Gastroesophageal sphincter (tissue), 3 donors: ENCODE measurements at regions not wholly inside any gene's neighbourhood (a gene's known extent, or its start where the extent isn't known, plus 50 kb on each side); places are given as distances from the start of the nearest gene placed in this dataset.

Experiments
- CTCF ChIP-seq, 4 experiments: fragments of 200-600 bp in 2 of 4; fragments of 450-650 bp in 2 of 4; sonication (generic) in 1 of 4; IDR thresholded peaks; one replicate each; pipeline ENCODE4 v1.5.1; 2017 to 2019; ENCODE audit warnings: antibody characterized with exemption in 4 of 4, mild to moderate bottlenecking in 2 of 4, moderate library complexity in 2 of 4
- EP300 ChIP-seq: sonication (generic); formaldehyde crosslinking; IDR thresholded peaks from one replicate; pipeline ENCODE4 v1.6.1; 2017; ENCODE audit warnings: antibody characterized with exemption, mild to moderate bottlenecking
- POLR2A ChIP-seq, 2 donors: fragments of 450-650 bp; IDR thresholded peaks; one replicate each; pipeline ENCODE4 v1.6.1; 2017; ENCODE audit warnings: antibody characterized with exemption in 2 of 2, mild to moderate bottlenecking in 2 of 2, moderate library complexity in 1 of 2

GRCh38 chr13:67369895-67370660, 139.9 kb upstream of the PCDH9 start:
- TF ChIP-seq CTCF (IDR thresholded peaks at IDR 0.05) (no peak), EP300 (no peak), POLR2A (IDR thresholded peaks at IDR 0.05) (no peak)
